A549 (cell line): ENCODE measurements at regions not wholly inside any gene's neighbourhood (a gene's known extent, or its start where the extent isn't known, plus 50 kb on each side); places are given as distances from the start of the nearest gene placed in this dataset.

Experiments used
- BHLHE40 ChIP-seq: IDR thresholded peaks from 2 replicates; pipeline ENCODE4 v1.6.1; 2012; ENCODE audit warnings: low read depth, low read length, inconsistent platforms
- EP300 ChIP-seq, 2 experiments: fragments of >200 bp; sonication (Bioruptor Twin); formaldehyde crosslinking; IDR thresholded peaks; 2 replicates in 1 of 2; 3 replicates in 1 of 2; pipeline ENCODE4 v1.6.1; 2016 to 2017
- NR3C1 ChIP-seq: fragments of >200 bp; sonication (Bioruptor Twin); formaldehyde crosslinking; IDR thresholded peaks from 3 replicates; pipeline ENCODE4 v1.6.1; 2017
- POLR2A ChIP-seq: IDR thresholded peaks from 2 replicates; pipeline ENCODE4 v1.6.1; 2012; ENCODE audit warnings: mild to moderate bottlenecking, low read length
- RCOR1 ChIP-seq: fragments of 150-350 bp; IDR thresholded peaks from 2 replicates; pipeline ENCODE4 v1.6.1; 2014; ENCODE audit warnings: antibody characterized with exemption, low read length, low read depth
- SREBF2 ChIP-seq: fragments of 450-650 bp; IDR thresholded peaks from 2 replicates; pipeline ENCODE4 v1.6.1; 2014; ENCODE audit warnings: mild to moderate bottlenecking, moderate library complexity
- TFCP2L1 ChIP-seq: fragments of 250-450 bp; sonication (Bioruptor Pico); IDR thresholded peaks from 2 replicates; pipeline ENCODE4 v1.5.0; 2021; ENCODE audit warnings: mild to moderate bottlenecking
- ZSCAN20 ChIP-seq: fragments of 250-450 bp; sonication (Bioruptor Pico); IDR thresholded peaks from 2 replicates; pipeline ENCODE4 v1.8.0; 2022; ENCODE audit warnings: mild to moderate bottlenecking, moderate library complexity
- TF ChIP-seq, protein P1 (sequence below): fragments of >200 bp; sonication (Bioruptor Twin); formaldehyde crosslinking; IDR thresholded peaks from 3 replicates; pipeline ENCODE4 v1.5.1; 2016

DNA sequence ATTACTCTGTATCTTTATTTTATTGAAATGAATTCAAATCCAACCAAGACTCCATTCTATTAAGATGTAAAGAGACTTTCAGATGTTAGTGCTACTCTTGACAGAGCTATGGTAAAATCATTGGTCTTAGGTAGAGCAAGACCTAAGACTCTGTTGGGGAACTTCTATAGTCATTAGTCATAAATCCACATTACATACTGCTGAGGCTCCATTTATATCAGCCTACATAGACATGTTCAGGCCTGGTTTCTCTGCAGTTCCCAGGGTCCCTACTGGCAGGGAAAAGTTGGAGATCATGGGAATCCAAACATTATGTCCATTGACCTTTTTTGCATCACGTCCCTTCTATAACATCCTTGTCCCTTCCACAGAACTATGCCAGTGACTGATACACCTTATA, 580.4 kb upstream of the ZEB2 start:
- no peak for TF ChIP-seq ZSCAN20 (CRISPR knock-in tag)
- TF ChIP-seq EP300 (IDR thresholded peaks at IDR 0.05), result no peak
- TF ChIP-seq, protein P1, sequence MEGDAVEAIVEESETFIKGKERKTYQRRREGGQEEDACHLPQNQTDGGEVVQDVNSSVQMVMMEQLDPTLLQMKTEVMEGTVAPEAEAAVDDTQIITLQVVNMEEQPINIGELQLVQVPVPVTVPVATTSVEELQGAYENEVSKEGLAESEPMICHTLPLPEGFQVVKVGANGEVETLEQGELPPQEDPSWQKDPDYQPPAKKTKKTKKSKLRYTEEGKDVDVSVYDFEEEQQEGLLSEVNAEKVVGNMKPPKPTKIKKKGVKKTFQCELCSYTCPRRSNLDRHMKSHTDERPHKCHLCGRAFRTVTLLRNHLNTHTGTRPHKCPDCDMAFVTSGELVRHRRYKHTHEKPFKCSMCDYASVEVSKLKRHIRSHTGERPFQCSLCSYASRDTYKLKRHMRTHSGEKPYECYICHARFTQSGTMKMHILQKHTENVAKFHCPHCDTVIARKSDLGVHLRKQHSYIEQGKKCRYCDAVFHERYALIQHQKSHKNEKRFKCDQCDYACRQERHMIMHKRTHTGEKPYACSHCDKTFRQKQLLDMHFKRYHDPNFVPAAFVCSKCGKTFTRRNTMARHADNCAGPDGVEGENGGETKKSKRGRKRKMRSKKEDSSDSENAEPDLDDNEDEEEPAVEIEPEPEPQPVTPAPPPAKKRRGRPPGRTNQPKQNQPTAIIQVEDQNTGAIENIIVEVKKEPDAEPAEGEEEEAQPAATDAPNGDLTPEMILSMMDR, result no peak
- TF ChIP-seq POLR2A, result no peak
- TF ChIP-seq NR3C1, result no peak
- TF ChIP-seq RCOR1, result no peak
- no peak for TF ChIP-seq TFCP2L1 (CRISPR knock-in tag)
- no peak for TF ChIP-seq SREBF2
- TF ChIP-seq BHLHE40, result no peak
